Smooth muscle cell (in vitro differentiated cells): ENCODE measurements at regions not wholly inside any gene's neighbourhood (a gene's known extent, or its start where the extent isn't known, plus 50 kb on each side); places are given as distances from the start of the nearest gene placed in this dataset.

Experiments
- DNase-seq: peaks from one replicate; lab custom pipeline; 2025; ENCODE audit not compliant: unreplicated experiment; lab: John Stamatoyannopoulos, UW
- H2AFZ ChIP-seq: fragments of 200-600 bp; sonication (generic); 2 replicates; pipeline ENCODE4 v1.6.0; 2016; ENCODE audit warnings: antibody characterized with exemption, low read depth, mild to moderate bottlenecking
- H3F3A ChIP-seq: fragments of 200-600 bp; sonication (generic); 2 replicates; pipeline ENCODE4 v1.6.0; 2017; ENCODE audit warnings: antibody characterized with exemption, low read depth
- H3K27ac ChIP-seq: fragments of 200-600 bp; sonication (generic); 2 replicates; pipeline ENCODE4 v1.5.1; 2016; ENCODE audit warnings: low read depth, mild to moderate bottlenecking
- H3K27me3 ChIP-seq: fragments of 200-600 bp; sonication (generic); 2 replicates; pipeline ENCODE4 v1.6.1; 2016; ENCODE audit warnings: low read depth, mild to moderate bottlenecking
- H3K36me3 ChIP-seq: fragments of 200-600 bp; sonication (generic); 2 replicates; pipeline ENCODE4 v1.5.1; 2016; ENCODE audit warnings: low read depth
- H3K4me1 ChIP-seq: fragments of 200-600 bp; sonication (generic); 2 replicates; pipeline ENCODE4 v1.5.1; 2016; ENCODE audit warnings: low read depth
- H3K4me2 ChIP-seq: fragments of 200-600 bp; sonication (generic); 2 replicates; pipeline ENCODE4 v1.6.0; 2016; ENCODE audit warnings: mild to moderate bottlenecking
- H3K4me3 ChIP-seq: fragments of 200-600 bp; sonication (generic); 2 replicates; pipeline ENCODE4 v1.5.1; 2016; ENCODE audit warnings: mild to moderate bottlenecking
- H3K79me2 ChIP-seq: fragments of 200-600 bp; sonication (generic); 2 replicates; pipeline ENCODE4 v1.6.0; 2016; ENCODE audit warnings: low read depth, mild to moderate bottlenecking
- H3K9ac ChIP-seq: fragments of 200-600 bp; sonication (generic); 2 replicates; pipeline ENCODE4 v1.6.0; 2016; ENCODE audit warnings: low read depth
- H3K9me3 ChIP-seq: fragments of 200-600 bp; sonication (generic); replicated peaks from 2 replicates; pipeline ENCODE4 v1.5.1; 2016; ENCODE audit warnings: low read depth
- H4K20me1 ChIP-seq: fragments of 200-600 bp; sonication (generic); 2 replicates; pipeline ENCODE4 v1.6.0; 2016; ENCODE audit warnings: low read depth
- CTCF ChIP-seq: fragments of 200-600 bp; sonication (generic); IDR thresholded peaks from 2 replicates; pipeline ENCODE4 v1.5.1; 2017; ENCODE audit warnings: borderline replicate concordance, mild to moderate bottlenecking, antibody characterized with exemption; ENCODE audit not compliant: insufficient read depth, poor library complexity, severe bottlenecking
- WGBS: methylation state at CpG from one replicate; pipeline ENCODE4 v1.1.7; 2016; ENCODE audit warnings: low lambda C conversion rate; 5-methylcytosine and 5-hydroxymethylcytosine counted together

- 71% methylated on average over 4 of the region's 4 CpGs for WGBS
- H3F3A ChIP-seq = no peaks in the 10 kb centered on the region
- TF ChIP-seq CTCF = no peak
- H3K36me3 ChIP-seq = no peaks in the 10 kb centered on the region
- H4K20me1 ChIP-seq = no peaks in the 10 kb centered on the region
- H3K4me3 ChIP-seq = no peak overlapping the region
- no peak for DNase-seq
- H3K79me2 ChIP-seq = no peaks in the 10 kb centered on the region
- no peak overlapping the region for H3K4me2 ChIP-seq
- H3K4me1 ChIP-seq = peaks cover 16% of the 10 kb centered on the region
- H2AFZ ChIP-seq = no peak overlapping the region
- H3K27me3 ChIP-seq = peaks cover 3% of the 10 kb centered on the region
- no peak overlapping the region for H3K27ac ChIP-seq
- no peaks in the 10 kb centered on the region for H3K9me3 ChIP-seq
- no peak overlapping the region for H3K9ac ChIP-seq
Measured at GRCh38 chr2:21381421-21381820, 257.7 kb downstream of the TDRD15 start.

GRCh38 chr2:21382701-21383520, 259.1 kb downstream of the TDRD15 start:
- Histone ChIP-seq H3F3A (no peaks in the 10 kb centered on the region), H3K4me3 (no peak overlapping the region), H3K36me3 (no peaks in the 10 kb centered on the region), H3K4me1 (peaks cover 5% of the 10 kb centered on the region), H3K4me2 (no peak overlapping the region), H3K9ac (no peak overlapping the region), H3K27ac (no peak overlapping the region), H2AFZ (no peak overlapping the region), H3K27me3 (peaks cover 3% of the 10 kb centered on the region), H3K79me2 (no peaks in the 10 kb centered on the region), H3K9me3 (no peaks in the 10 kb centered on the region), H4K20me1 (no peaks in the 10 kb centered on the region)
- WGBS = 89% methylated on average over 5 of the region's 5 CpGs
- DNase-seq = no peak
- no peak for TF ChIP-seq CTCF

GRCh38 chr2:21386666-21387065, 262.9 kb downstream of the TDRD15 start:
- H3K27me3 ChIP-seq = peaks cover 3% of the 10 kb centered on the region
- no peaks in the 10 kb centered on the region for H3K9me3 ChIP-seq
- no peak for TF ChIP-seq CTCF
- 90% methylated on average over 3 of the region's 3 CpGs for WGBS
- no peak overlapping the region for H3K27ac ChIP-seq
- H3K36me3 ChIP-seq = no peaks in the 10 kb centered on the region
- H4K20me1 ChIP-seq = no peaks in the 10 kb centered on the region
- no peak overlapping the region for H2AFZ ChIP-seq
- no peaks in the 10 kb centered on the region for H3K4me1 ChIP-seq
- no peak overlapping the region for H3K9ac ChIP-seq
- no peak for DNase-seq
- no peaks in the 10 kb centered on the region for H3K79me2 ChIP-seq
- H3K4me2 ChIP-seq = no peak overlapping the region
- no peaks in the 10 kb centered on the region for H3F3A ChIP-seq
- H3K4me3 ChIP-seq = no peak overlapping the region

GRCh38 chr2:21392649-21393048, 268.9 kb downstream of the TDRD15 start:
- no peak for DNase-seq
- Histone ChIP-seq H3K9ac (no peak overlapping the region), H3F3A (no peaks in the 10 kb centered on the region), H3K27me3 (no peaks in the 10 kb centered on the region), H3K36me3 (no peaks in the 10 kb centered on the region), H4K20me1 (no peaks in the 10 kb centered on the region), H3K79me2 (no peaks in the 10 kb centered on the region), H3K4me1 (no peaks in the 10 kb centered on the region), H3K4me2 (no peak overlapping the region), H3K9me3 (no peaks in the 10 kb centered on the region), H3K4me3 (no peak overlapping the region), H2AFZ (no peak overlapping the region), H3K27ac (no peak overlapping the region)
- 4% methylated on average over 4 of the region's 4 CpGs for WGBS
- TF ChIP-seq CTCF = no peak
